Midbrain (tissue), 1 donor: ENCODE measurements at regions not wholly inside any gene's neighbourhood (a gene's known extent, or its start where the extent isn't known, plus 50 kb on each side); places are given as distances from the start of the nearest gene placed in this dataset.
"Not testable (repeated sequence)": the region's sequence is repeated elsewhere in the genome, so short reads cannot be mapped to it uniquely, and the experiment has no call there.

Experiments used
- DNase-seq: peaks from one replicate; lab custom pipeline; 2025; lab: John Stamatoyannopoulos, UW

DNA sequence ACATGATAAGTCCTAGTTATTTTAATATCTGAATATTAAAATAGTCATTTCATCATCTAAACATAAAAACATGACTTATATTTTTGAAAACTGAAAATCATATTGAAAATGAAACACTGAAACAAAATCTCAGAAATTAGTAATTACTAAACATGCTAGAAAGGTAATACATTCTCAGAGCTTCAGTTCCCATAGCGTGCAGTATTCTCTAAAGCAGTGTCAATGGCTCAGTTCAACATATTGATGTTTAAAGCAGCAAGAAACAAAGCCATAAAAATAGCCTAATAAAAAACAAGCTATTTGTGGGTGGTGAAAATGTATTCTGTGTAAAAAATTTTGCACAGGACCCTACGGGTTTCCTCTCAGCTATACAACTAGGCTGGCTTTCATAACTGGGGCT is 1337.4 kb downstream of the FSCB start:
- no peak for DNase-seq

DNA sequence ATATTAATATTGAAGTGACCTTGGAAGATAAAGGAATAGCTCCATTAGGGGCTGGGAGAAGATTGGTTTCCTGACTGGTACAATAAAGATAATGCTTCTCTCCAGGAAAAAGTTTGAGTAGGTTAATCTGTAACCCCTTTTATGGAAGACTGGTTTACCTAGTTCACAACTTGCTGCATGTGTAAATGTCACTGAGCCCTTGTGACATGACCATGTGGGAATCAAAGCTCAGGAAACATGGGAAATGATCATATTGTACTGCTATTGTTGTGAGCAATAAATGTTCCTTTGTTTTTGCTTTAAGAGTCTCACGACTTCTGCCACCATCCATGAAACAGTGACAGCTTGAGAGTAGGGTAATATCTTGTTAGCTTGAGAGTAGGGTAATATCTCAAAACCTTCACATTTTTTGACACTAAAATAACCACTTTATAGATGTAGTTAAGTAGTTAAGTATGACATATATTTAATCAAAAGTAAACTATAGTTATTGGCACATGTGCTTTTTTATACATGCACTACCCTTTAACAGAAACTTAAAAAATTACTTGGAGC is 1338.6 kb downstream of the FSCB start:
- no peak for DNase-seq

DNA sequence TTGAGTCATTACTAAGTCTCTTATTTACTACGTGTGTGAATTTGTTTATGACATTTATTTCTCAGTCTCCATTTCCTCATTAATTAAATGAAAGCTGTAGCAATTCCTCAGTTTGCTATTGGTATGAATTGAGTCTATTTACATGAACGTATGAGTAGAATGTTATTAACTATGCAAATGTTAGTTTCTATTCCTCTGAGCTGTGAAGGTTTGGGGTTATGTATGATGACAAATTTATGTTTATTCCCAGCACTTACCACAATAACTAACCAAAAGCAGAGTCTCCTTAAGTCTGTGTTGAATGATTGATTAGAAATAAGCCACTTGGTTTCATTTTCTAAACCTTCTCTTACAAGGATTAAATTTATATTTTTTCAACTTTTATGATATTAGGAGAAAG is 1340.9 kb downstream of the FSCB start:
- no peak for DNase-seq

DNA sequence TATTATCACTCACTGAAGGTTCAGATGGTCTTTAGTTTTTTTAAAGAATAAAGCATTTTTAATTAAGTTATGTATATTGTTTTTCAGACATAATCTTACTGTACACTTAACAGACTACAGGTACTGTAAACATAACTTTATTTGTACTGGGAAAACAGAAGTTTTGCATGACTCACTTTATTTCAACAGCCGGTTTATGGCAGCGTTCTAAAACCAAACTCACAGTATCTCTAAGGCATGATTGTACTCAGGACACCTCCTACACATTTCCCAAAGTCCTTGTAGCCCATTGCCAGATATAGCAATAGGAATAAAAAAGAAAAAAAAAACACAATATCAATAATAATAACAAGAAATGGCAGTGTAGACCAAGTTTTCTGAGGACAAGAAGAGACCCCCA is 1341.4 kb downstream of the FSCB start:
- no peak for DNase-seq

DNA sequence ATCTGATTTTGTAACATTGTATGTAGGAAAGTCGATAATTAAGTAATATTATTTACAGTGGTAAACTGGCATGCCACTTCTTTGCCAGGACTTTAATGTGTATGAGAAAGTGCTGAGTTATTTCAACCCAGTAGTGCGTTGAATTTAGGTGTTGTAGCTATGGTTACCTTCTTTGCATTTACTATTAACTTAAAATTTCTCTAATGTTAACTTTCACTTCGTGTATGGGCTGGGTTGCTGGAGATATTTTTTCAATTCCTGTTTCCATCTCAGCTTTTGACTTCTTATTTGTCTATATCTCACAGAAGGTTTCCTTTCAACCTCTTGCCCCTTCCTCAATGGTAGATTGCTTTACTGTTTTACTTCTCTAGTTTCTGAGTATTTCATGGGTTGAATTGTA is 1345.6 kb downstream of the FSCB start:
- DNase-seq = no peak

DNA sequence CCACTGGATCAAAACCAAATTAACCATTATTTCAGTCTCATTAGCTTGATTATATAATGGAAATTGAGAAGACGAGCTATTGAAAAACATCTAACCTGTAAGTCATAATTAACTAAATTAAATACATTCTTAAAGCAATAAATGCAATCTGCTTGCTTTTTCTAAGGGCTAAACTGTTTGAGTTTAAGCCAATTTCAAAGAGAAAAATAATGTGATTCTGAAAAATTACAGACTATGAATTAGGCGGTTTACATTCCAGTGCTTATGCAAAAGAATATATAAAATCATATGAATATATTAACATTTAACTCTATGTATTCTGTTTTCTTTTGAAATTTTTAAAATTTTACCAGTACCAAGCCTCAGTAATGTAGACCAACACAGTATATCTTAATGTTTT is 1349.4 kb downstream of the FSCB start:
- DNase-seq = no peak

DNA sequence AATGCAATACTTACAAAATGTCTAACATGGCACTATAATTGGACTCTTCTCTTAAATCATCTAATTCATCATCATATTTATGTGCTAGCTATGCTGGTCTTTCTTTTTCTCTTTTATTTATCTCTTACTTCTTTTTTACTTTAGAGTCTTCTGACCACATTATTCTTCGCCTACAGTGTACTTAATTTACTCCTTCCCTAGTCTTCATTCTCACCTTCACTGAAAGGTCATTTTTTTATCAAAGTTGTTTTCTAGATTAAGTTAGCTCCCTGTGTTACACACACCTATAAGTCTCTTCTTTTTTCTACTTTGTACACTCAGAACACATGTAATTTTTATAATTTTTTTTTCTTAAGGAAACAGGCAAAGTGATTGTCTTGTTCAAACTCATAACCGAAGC is 1351.2 kb downstream of the FSCB start:
- DNase-seq = no peak

DNA sequence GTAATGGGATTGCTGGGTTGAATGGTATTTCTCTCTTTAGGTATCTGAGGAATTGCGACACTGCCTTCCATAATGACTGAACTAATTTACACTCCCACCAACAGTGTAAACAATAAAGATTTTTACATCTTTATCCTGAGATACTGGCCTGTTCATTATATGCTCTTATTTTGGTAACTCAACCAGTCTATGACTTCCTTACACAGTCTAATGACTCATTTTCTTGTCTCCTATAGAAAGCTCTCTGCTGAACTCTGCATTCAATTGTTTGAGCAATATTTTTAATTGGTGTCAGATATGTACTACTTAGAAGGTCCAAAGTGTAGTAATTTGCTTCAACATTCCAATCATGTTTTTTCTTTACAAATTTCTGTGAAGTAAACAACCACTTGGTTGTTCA is 1351.8 kb downstream of the FSCB start:
- no peak for DNase-seq

DNA sequence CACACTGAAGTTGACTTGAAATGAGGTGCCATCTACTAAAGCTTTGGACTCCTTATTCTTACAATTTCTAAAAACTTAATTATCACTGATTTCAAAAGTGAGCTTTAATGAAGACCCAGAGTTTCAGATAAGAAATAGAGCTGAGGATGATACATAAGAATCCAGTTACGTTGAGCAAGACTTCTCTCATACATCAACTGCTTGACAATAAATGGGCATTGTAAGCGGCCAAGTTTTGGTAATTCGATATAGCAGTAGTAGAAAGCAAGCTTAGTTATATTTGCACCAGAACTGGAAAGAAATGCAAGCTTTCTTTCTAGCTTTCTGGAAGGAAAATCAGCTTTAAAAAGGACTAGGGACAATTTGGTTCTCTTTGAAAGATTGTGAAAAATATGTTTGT is 1359.6 kb downstream of the FSCB start:
- no peak for DNase-seq

DNA sequence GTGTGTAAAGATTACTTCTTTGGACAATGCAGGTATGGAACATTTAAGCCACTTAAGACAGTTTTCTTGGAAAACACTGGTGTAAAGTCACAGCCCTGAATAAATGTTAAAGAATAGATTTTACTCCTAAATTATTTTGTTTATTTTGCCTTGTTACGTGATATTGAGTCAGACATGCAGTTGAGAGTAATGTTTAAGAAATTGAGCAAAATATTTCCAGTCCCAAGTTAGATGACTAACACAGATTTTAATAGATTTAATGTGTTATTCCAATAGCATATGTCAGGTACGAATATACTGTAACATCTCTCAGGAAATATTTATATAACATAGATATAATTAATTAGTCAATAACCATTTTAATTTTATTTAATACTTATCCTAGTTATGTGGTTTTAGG is 1361.7 kb downstream of the FSCB start:
- DNase-seq = no peak

DNA sequence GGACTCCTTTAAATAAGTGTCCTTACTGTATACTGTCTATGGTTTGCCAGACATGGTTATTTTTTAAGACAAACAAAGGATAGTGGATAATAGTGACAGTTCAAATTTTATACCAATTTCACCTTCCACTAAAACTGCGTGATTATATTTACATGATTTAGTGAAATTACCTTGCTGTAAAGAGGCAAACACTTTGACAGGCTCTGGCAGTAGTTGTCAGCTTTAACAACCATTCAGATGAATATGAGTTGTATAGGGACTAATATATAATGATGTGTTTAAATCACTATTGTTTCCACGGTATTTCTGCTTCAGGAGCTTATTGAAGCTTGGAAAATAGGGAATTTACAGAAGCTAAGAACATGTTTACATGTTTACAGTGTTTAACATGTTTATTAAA is 1364.0 kb downstream of the FSCB start:
- DNase-seq = no peak

DNA sequence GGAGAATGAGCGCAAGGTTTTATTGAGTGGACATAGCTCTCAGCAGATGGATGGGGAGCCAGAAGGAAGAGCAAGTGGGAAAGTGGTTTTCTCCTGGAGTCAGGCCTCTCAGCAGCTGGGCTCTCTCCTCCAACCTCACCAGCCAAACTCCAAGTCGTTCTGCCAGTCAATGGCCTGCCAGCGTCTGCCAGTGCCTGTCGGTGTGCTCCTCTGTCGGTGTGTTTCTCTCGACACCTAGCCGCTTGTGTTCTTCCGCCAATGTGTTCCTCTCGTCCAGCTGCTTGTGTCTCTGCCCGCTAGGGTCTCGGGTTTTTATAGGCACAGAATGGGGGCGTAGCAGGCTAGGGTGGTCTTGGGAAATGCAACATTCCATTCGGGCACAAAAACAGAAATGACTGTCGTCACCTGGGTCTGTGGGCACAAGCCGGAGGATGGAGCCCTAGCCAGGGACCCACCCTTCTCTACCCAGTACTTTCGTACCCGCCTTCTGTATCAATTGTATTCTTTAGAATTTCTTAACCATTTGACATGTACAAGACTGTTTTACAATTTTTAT is 1365.4 kb downstream of the FSCB start:
- DNase-seq = no peak

DNA sequence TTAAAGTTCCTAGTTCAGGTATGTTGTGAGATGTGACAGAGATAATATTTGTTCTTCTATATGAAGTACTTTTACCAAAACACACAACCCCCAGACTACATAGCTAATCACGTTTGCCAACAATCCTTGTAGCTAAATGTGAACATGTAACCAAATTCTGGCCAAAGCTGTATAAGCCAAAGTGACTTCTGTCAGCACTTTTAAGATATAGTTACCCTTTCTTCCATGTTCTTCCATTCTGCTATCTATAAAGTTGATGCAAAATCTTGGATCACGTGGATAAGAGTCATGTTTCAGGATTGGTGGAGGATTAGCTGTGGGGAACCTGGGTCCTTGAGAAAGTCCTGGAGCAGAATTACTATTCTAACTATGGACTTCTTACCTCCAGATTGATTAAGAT is 1366.6 kb downstream of the FSCB start:
- DNase-seq = no peak

DNA sequence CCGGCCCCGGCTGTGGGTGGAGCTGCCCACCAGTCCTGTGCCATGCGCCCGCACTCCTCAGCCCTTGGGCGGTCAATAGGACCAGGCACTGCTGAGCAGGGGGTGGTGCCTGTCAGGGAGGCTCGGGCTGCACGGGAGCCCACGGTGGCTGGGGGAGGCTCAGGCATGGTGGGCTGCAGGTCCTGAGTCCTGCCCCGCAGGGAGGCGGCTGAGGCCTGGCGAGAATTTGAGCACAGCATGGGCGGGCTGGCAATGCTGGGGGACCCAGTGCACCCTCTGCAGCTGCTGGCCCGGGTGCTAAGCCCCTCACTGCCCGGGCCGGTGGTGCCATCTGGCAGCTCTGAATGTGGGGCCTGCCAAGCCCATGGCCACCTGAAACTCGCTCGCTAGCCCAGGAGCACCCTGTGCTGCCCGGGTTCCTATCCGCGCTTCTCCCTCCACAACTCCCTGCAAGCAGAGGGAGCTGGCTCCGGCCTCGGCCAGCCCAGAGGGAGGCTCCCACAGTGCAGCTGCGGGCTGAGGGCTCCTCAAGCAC is 1371.1 kb downstream of the FSCB start:
- DNase-seq = no peak

DNA sequence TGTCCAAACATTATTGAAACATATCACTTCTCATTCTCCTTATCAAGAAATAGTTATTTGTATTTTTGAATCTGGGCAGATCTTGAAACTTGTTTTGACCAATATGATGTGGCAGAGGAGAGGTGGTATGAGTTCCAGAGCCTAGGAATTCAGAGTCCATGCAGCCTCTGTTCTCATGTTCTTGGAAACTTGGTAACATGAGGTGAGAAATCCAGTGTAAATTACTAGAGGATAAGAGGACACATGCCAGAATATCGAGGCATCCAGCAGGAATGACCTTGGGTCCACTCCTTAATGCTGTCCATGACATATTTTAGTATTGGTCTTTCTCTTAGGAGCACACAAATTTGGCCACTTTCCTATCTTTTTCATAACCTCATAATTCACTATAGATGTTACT is 1374.6 kb downstream of the FSCB start:
- no peak for DNase-seq

DNA sequence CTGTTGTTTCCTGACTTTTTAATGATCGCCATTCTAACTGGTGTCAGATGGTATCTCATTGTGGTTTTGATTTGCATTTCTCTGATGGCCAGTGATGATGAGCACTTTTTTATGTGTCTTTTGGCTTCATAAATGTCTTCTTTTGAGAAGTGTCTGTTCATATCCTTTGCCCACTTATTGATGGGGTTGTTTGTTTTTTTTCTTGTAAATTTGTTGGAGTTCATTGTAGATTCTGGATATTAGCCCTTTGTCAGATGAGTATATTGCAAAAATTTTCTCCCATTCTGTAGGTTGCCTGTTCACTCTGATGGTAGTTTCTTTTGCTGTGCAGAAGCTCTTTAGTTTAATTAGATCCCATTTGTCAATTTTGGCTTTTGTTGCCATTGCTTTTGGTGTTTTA is 1378.7 kb downstream of the FSCB start:
- not testable (repeated sequence) for DNase-seq

DNA sequence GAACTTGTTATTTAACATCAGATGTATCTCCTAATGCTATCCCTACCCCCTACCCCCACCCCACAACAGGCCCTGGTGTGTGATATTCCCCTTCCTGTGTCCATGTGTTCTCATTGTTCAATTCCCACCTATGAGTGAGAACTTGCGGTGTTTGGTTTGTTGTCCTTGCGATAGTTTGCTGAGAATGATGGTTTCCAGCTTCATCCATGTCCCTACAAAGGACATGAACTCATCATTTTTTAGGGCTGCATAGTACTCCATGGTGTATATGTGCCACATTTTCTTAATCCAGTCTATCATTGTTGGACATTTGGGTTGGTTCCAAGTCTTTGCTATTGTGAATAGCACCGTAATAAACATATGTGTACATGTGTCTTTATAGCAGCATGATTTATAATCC is 1379.2 kb downstream of the FSCB start:
- DNase-seq = not testable (repeated sequence)

DNA sequence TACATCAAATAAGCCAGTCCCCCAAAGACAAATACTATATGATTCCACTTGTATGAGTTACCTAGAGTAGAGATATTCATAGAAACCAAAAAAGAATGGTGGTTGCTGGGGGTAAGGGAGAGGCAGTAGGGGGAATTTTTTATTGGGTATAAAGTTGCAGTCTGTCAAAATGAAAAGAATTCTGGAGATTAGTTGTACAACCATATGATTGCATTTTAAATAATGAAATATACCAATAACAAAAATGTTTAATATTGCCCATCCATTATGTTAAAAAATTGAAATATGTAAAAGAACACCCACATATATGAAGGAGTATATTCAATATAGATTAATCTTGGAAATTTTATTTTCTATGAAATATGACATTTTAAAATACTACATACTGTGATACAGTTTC is 1383.5 kb downstream of the FSCB start:
- no peak for DNase-seq

DNA sequence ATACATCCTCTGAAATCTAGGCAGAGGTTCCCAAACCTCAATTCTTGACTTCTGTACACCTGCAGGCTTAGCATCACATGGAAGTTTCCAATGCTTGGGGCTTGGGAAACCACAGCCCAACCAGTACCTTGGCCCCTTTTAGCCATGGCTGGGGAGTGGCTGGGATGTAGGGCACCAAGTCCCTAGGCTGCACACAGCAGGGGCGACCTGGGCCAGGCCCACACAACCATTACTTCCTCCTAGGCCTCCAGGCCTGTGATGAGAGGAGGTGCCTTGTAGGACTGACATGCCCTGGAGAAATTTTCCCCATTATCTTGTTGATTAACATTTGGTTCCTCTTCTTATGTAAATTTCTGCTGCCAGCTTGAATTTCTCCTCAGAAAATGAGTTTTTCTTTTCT is 1387.4 kb downstream of the FSCB start:
- no peak for DNase-seq

DNA sequence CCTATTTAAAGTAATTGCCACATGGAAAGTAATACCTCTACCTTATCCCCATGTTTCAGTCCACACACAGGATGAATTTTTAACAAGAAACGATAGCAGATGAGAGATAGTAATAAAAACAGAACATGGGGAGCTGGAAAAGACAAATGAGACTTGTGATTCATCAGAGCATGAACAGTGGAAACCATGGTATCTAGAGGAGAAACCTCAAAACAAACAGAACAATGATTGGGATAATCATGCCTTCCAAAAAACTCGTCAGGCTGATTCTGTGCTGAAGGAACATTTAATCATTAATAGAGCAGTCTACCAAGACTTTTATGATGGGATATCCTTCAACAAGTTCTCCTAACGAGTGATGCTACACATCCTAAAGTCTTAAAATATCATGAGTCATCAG is 1390.7 kb downstream of the FSCB start:
- DNase-seq = no peak

DNA sequence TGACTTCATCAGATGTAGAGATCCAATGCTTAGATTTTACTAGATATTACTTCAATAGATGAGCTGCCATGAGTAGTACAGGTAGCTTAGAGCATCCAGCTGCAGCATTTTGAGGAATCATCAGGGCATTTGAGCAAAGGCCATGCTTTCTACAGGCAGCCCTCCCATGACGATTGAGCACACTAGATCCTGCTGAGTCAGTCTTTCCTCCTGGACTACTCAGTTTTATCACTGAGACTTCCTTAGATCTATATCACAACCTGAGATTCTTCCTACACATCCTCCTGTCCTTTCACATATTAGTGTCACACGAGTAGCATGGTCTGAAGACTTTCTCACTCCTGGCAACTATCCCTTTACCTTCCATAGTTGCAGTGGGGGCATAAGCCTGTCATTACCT is 1401.8 kb downstream of the FSCB start:
- no peak for DNase-seq

DNA sequence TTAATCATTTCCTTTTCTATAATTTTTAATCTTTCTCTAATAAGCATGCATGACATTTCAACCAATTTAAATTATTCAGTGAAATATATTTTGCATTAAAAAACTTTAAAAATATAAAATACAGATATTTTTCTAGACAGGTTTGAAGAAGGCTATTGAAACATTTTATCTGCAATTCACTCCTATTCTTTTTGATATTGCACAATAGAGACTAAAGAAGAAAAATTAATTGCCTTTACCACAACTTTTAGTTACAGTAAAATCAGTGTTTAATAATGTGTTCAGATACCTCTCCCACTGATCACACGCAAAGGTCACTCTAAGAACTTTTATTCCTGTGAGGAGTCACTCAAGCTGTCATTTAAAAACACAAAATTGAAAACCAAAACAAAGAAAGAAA is 1416.7 kb downstream of the FSCB start:
- no peak for DNase-seq

DNA sequence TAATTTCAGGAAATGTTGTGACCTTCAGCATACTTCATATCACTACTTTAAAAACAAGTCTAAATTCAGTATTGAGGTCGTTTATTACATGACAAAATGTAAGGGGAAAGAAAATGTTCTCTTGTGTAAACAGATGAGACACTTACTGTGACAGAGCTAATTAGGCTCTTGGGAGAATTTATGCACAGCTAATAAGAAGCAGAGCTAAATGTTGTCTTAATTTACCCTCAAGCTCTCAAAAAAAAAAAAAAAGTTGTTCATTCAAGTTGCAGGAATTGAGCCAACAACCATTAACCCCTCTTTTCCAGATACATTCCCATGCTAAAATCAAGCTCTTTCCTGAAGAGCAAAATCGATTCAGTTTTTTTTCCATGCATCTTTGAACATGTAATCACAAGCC is 1419.4 kb downstream of the FSCB start:
- no peak for DNase-seq

DNA sequence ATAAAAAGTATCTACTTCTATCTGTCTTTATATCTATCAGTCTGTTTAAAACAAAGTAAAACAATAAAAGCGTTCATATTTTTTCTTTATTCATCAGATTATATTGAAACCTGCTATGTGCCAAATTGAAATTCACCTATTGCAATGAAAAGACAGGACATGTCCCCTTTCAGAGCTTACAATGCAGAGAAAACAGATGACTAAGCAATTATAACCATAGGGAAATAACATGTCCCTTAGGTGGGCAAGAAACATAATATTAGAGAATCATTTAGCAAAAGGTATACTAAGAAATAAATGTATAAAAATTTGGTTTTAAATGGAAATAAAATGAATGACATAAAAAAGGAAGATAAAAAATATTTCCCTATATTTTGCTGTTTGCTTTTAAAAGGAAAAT is 1421.3 kb downstream of the FSCB start:
- DNase-seq = no peak
